ENCODE measurements at regions not wholly inside any gene's neighbourhood (a gene's known extent, or its start where the extent isn't known, plus 50 kb on each side); places are given as distances from the start of the nearest gene placed in this dataset.

- Histone ChIP-seq H3K4me1 (ENCODE audit: insufficient read depth, low read length) (no peaks in the 10 kb centered on the region), H3K27ac (ENCODE audit: low read depth, low read length) (no peak overlapping the region), H3K27me3 (ENCODE audit: insufficient read depth, low read length) (no peaks in the 10 kb centered on the region), H3K4me2 (ENCODE audit: insufficient read depth, low read length) (no peak overlapping the region), H3K36me3 (ENCODE audit: insufficient read depth, low read length) (no peaks in the 10 kb centered on the region), H3K79me2 (ENCODE audit: insufficient read depth, low read length) (no peaks in the 10 kb centered on the region), H3K4me3 (ENCODE audit: insufficient read depth, low read length) (no peak overlapping the region), H4K20me1 (ENCODE audit: insufficient read depth, low read length) (no peaks in the 10 kb centered on the region), H2AFZ (ENCODE audit: low read length) (no peak overlapping the region), H3K9me3 (ENCODE audit: low read depth, low read length) (no peaks in the 10 kb centered on the region)
- DNase-seq (ENCODE audit: insufficient read length, low spot score, missing footprints) = no peak
- TF ChIP-seq, protein P1, sequence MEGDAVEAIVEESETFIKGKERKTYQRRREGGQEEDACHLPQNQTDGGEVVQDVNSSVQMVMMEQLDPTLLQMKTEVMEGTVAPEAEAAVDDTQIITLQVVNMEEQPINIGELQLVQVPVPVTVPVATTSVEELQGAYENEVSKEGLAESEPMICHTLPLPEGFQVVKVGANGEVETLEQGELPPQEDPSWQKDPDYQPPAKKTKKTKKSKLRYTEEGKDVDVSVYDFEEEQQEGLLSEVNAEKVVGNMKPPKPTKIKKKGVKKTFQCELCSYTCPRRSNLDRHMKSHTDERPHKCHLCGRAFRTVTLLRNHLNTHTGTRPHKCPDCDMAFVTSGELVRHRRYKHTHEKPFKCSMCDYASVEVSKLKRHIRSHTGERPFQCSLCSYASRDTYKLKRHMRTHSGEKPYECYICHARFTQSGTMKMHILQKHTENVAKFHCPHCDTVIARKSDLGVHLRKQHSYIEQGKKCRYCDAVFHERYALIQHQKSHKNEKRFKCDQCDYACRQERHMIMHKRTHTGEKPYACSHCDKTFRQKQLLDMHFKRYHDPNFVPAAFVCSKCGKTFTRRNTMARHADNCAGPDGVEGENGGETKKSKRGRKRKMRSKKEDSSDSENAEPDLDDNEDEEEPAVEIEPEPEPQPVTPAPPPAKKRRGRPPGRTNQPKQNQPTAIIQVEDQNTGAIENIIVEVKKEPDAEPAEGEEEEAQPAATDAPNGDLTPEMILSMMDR (IDR thresholded peaks at IDR 0.05; ENCODE audit: extremely low read depth, low read depth, low read length) = no peak
These were observed 222.9 kb upstream of the RAB4A start for GRCh38 chr1:229047840-229048620.

DNA sequence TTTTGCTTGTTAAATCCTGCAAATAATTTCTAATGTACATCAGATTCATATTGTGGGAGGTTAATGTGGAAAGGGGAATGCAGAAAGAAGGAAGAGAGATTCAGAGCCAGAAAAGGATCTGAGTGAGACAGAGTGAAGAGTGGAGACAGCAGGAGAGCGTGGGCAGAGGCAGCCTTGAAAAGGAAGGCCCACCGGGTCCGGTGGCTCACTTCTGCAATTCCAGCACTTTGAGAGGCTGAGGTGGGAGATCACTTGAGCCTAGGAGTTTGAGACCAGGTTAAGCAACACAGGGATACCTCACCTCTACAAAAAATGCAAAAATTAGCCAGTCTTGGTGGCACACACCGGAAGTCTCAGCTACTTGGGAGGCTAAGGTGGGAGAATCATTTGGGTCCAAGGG lies 222.0 kb upstream of the RAB4A start:
- TF ChIP-seq, protein P1 (IDR thresholded peaks at IDR 0.05; ENCODE audit: extremely low read depth, low read depth, low read length) = no peak
- Histone ChIP-seq H3K27me3 (ENCODE audit: insufficient read depth, low read length) (no peaks in the 10 kb centered on the region), H3K79me2 (ENCODE audit: insufficient read depth, low read length) (no peaks in the 10 kb centered on the region), H3K4me3 (ENCODE audit: insufficient read depth, low read length) (no peak overlapping the region), H3K9me3 (ENCODE audit: low read depth, low read length) (no peaks in the 10 kb centered on the region), H3K36me3 (ENCODE audit: insufficient read depth, low read length) (no peaks in the 10 kb centered on the region), H3K4me2 (ENCODE audit: insufficient read depth, low read length) (no peak overlapping the region), H3K27ac (ENCODE audit: low read depth, low read length) (no peak overlapping the region), H4K20me1 (ENCODE audit: insufficient read depth, low read length) (no peaks in the 10 kb centered on the region), H2AFZ (ENCODE audit: low read length) (no peak overlapping the region), H3K4me1 (ENCODE audit: insufficient read depth, low read length) (no peaks in the 10 kb centered on the region)
- no peak for DNase-seq (ENCODE audit: insufficient read length, low spot score, missing footprints)

- TF ChIP-seq, protein P1 (IDR thresholded peaks at IDR 0.05; ENCODE audit: extremely low read depth, low read depth, low read length) = no peak
- no peak overlapping the region for H3K4me2 ChIP-seq (ENCODE audit: insufficient read depth, low read length)
- H4K20me1 ChIP-seq (ENCODE audit: insufficient read depth, low read length) = no peaks in the 10 kb centered on the region
These were observed 214.9 kb upstream of the RAB4A start for GRCh38 chr1:229056046-229056445.

GRCh38 chr1:229058111-229058561 lies 212.8 kb upstream of the RAB4A start:
- no peak overlapping the region for H3K4me2 ChIP-seq (ENCODE audit: insufficient read depth, low read length)
- H3K27me3 ChIP-seq (ENCODE audit: insufficient read depth, low read length) = no peaks in the 10 kb centered on the region
- H3K4me1 ChIP-seq (ENCODE audit: insufficient read depth, low read length) = no peaks in the 10 kb centered on the region
- H3K27ac ChIP-seq (ENCODE audit: low read depth, low read length) = no peak overlapping the region
- H3K79me2 ChIP-seq (ENCODE audit: insufficient read depth, low read length) = no peaks in the 10 kb centered on the region
- H2AFZ ChIP-seq (ENCODE audit: low read length) = no peak overlapping the region
- TF ChIP-seq, protein P1 (IDR thresholded peaks at IDR 0.05; ENCODE audit: extremely low read depth, low read depth, low read length) = no peak
- no peaks in the 10 kb centered on the region for H3K9me3 ChIP-seq (ENCODE audit: low read depth, low read length)
- H4K20me1 ChIP-seq (ENCODE audit: insufficient read depth, low read length) = no peaks in the 10 kb centered on the region
- no peaks in the 10 kb centered on the region for H3K36me3 ChIP-seq (ENCODE audit: insufficient read depth, low read length)
- DNase-seq (ENCODE audit: insufficient read length, low spot score, missing footprints) = no peak
- H3K4me3 ChIP-seq (ENCODE audit: insufficient read depth, low read length) = no peak overlapping the region

More at GRCh38 chr1:229056046-229056445, 214.9 kb upstream of the RAB4A start:
- Histone ChIP-seq H3K4me1 (ENCODE audit: insufficient read depth, low read length) (no peaks in the 10 kb centered on the region), H3K9me3 (ENCODE audit: low read depth, low read length) (no peaks in the 10 kb centered on the region), H3K79me2 (ENCODE audit: insufficient read depth, low read length) (no peaks in the 10 kb centered on the region), H3K4me3 (ENCODE audit: insufficient read depth, low read length) (no peak overlapping the region), H3K27ac (ENCODE audit: low read depth, low read length) (no peak overlapping the region), H3K36me3 (ENCODE audit: insufficient read depth, low read length) (no peaks in the 10 kb centered on the region), H2AFZ (ENCODE audit: low read length) (no peak overlapping the region), H3K27me3 (ENCODE audit: insufficient read depth, low read length) (no peaks in the 10 kb centered on the region)
- DNase-seq (ENCODE audit: insufficient read length, low spot score, missing footprints) = no peak
